ENCODE measurements at regions not wholly inside any gene's neighbourhood (a gene's known extent, or its start where the extent isn't known, plus 50 kb on each side); places are given as distances from the start of the nearest gene placed in this dataset.

DNA sequence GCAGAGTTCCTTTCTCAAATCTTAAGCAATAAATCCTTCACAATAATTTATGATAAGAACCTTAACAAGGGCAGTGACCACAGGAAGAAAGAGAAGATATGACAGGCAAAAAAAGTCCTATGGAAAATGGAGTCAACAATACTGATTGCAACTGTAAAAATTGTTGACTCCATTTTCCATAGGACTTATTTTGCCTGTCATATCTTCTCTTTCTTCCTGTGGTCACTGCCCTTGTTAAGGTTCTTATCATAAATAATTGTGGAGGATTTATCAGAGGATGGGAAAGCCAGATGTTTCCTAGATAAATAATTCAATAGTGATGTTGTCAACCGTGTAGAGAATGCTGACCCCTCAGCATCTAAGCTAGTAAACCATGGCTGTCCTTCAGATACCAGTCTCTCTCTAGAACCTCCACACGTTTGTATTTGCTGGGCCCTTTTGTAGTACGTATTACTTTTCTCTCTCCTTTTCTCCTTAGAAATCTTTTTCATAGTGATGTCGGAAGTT lies 172.6 kb upstream of the BET1 start:
- Histone ChIP-seq H3K4me3 (ENCODE audit: insufficient read depth, low read depth, low read length) (no peak overlapping the region), H2BK120ac (ENCODE audit: low read depth, low read length) (no peak overlapping the region), H4K5ac (ENCODE audit: low read depth, low read length) (no peak overlapping the region; the same call in 1 of the 2 replicates), H3K18ac (ENCODE audit: low read depth, low read length) (no peak overlapping the region; the same call in 1 of the 2 replicates), H2AK5ac (ENCODE audit: low read depth, low read length) (no peak overlapping the region), H3K4me1 (ENCODE audit: control insufficient read depth, insufficient read depth, low read length) (peaks cover 2% of the 10 kb centered on the region; the same call in 1 of the 2 replicates), H2BK5ac (ENCODE audit: low read depth, low read length, poor library complexity, severe bottlenecking) (no peak overlapping the region), H3K23ac (ENCODE audit: low read depth, low read length) (no peak overlapping the region), H3K4ac (ENCODE audit: low read depth, low read length) (no peak overlapping the region), H3K79me1 (ENCODE audit: low read depth in 1 of 2, low read length in 2 of 2) (no peaks in the 10 kb centered on the region), H2AK9ac (replicated peaks; ENCODE audit: low read depth, low read length, poor library complexity) (no peak overlapping the region), H3K27me3 (ENCODE audit: control insufficient read depth, insufficient read depth, low read length) (no peaks in the 10 kb centered on the region), H4K20me1 (ENCODE audit: insufficient read depth, low read length) (no peaks in the 10 kb centered on the region), H2BK15ac (ENCODE audit: low read depth, low read length) (no peak overlapping the region), H2BK20ac (ENCODE audit: low read depth, low read length) (no peak overlapping the region), H3K4me2 (ENCODE audit: low read depth, low read length) (no peak overlapping the region), H4K8ac (ENCODE audit: low read depth in 2 of 2, low read length in 2 of 2) (no peak overlapping the region), H3K9me1 (ENCODE audit: insufficient read depth, low read length) (no peaks in the 10 kb centered on the region), H3K36me3 (ENCODE audit: control insufficient read depth, insufficient read depth, low read length) (no peaks in the 10 kb centered on the region), H3K9ac (ENCODE audit: low read depth, low read length) (no peak overlapping the region), H3K9me3 (ENCODE audit: control insufficient read depth, insufficient read depth, low read length) (no peaks in the 10 kb centered on the region), H2AFZ (replicated peaks; ENCODE audit: low read length, poor library complexity) (no peak overlapping the region), H4K91ac (ENCODE audit: insufficient read depth, low read depth, low read length) (no peak overlapping the region), H3K27ac (ENCODE audit: insufficient read depth, low read length) (no peak overlapping the region), H3K56ac (ENCODE audit: extremely low read depth, insufficient read depth, low read length) (no peak overlapping the region), H3K14ac (replicated peaks; ENCODE audit: low read depth, low read length) (no peak overlapping the region)
- ChIA-PET POLR2A (ENCODE audit: unreplicated experiment) (no interaction called here), CTCF (no interaction called here)
- ATAC-seq (ENCODE audit: low read depth) (no peak), DNase-seq (no peak)
- no peak for TF ChIP-seq CEBPB (IDR thresholded peaks at IDR 0.05; ENCODE audit: low read depth, low read length)
- no peak for TF ChIP-seq MAZ (IDR thresholded peaks at IDR 0.05; ENCODE audit: borderline replicate concordance, low read depth, low read length)
- TF ChIP-seq RCOR1 (IDR thresholded peaks at IDR 0.05; ENCODE audit: insufficient replicate concordance, low read length): no peak
- dilution Hi-C loops (cut with HindIII; ENCODE audit: low sequenced_read_pairs, unreplicated experiment): no loop called here
- BruUV-seq (replicated peaks): no TSS peak
- intact Hi-C loops (cut with micrococcal nuclease): no loop called here
- in situ Hi-C loops (cut with MboI; ENCODE audit: low sequenced_read_pairs): no loop called here
- WGBS, 2 experiments (ENCODE audit: extremely low coverage in 2 of 2, insufficient read length in 1 of 2): 77% methylated on average over 3 of the region's 4 CpGs; no CpG with 5 or more reads in 1 of the 2 experiments

Measured in IMR-90 (cell line).